Activated T-cell treated with anti-CD3 and anti-CD28 coated beads, Interleukin-2, amount 50 U/mL, for 24 hours (primary cell): ENCODE measurements at regions not wholly inside any gene's neighbourhood (a gene's known extent, or its start where the extent isn't known, plus 50 kb on each side); places are given as distances from the start of the nearest gene placed in this dataset.

Experiments used
- DNase-seq: peaks from one replicate; pipeline ENCODE4 v3.0.0-alpha.2; 2020
- H3K27ac Mint-ChIP-seq: 2 replicates; pipeline ENCODE4 v1.8.0; 2020; ENCODE audit warnings: mild to moderate bottlenecking, mixed read lengths
- H3K27me3 Mint-ChIP-seq: 2 replicates; pipeline ENCODE4 v1.8.0; 2020; ENCODE audit warnings: mixed read lengths
- H3K36me3 Mint-ChIP-seq: 2 replicates; pipeline ENCODE4 v1.8.0; 2020; ENCODE audit warnings: low read depth, mixed read lengths
- H3K4me1 Mint-ChIP-seq: 2 replicates; pipeline ENCODE4 v1.8.0; 2020; ENCODE audit warnings: low read depth, mixed read lengths
- H3K4me3 Mint-ChIP-seq: 2 replicates; pipeline ENCODE4 v1.8.0; 2020; ENCODE audit warnings: mild to moderate bottlenecking, moderate library complexity, mixed read lengths
- H3K9me3 Mint-ChIP-seq: 2 replicates; pipeline ENCODE4 v1.8.0; 2020; ENCODE audit warnings: mixed read lengths

DNA sequence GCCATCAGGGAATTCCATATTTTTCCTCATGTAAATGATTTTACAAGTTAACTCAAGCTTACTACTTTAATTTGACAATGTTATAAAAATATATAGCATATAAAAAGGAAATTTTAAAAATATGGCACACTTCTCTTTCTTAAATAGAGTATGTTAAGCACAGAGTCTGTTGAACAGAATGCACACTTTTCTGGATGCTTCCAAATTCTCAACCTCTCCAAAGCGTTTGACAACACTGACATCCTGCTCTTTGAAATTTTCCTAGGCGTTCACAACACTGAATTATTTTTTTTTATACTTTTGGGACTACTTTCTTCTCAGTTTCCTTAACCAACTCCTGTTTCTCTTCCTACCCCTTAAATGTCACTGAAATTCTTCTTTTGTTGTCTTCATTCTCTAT lies 117.8 kb upstream of the PLXNA2 start:
- Mint-ChIP-seq H3K4me1 (no peaks in the 10 kb centered on the region), H3K36me3 (no peaks in the 10 kb centered on the region), H3K4me3 (no peak overlapping the region), H3K9me3 (no peaks in the 10 kb centered on the region), H3K27me3 (peaks cover 20% of the 10 kb centered on the region), H3K27ac (no peak overlapping the region)
- no peak for DNase-seq

DNA sequence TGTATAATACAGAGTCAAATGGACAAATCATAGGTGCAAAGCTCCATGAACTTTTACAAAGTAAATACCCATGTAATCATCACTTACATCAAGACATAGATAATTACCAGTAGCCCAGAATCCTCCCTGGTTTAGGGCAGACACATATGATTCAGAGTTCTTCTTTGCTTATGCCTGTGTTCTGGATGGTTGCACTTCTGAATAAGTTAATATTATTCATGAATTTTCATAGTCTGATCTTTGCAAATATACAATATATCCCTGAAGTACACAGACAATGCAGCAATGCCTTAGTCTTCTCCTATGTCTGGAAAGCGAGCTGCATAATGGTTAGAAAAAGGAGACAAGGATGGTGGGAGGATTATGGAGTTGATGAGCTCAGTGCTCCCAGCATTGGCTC lies 122.4 kb upstream of the PLXNA2 start:
- peaks cover 16% of the 10 kb centered on the region for H3K27me3 Mint-ChIP-seq
- no peaks in the 10 kb centered on the region for H3K4me1 Mint-ChIP-seq
- no peaks in the 10 kb centered on the region for H3K9me3 Mint-ChIP-seq
- H3K36me3 Mint-ChIP-seq = no peaks in the 10 kb centered on the region
- no peak overlapping the region for H3K27ac Mint-ChIP-seq
- DNase-seq = no peak
- no peak overlapping the region for H3K4me3 Mint-ChIP-seq

DNA sequence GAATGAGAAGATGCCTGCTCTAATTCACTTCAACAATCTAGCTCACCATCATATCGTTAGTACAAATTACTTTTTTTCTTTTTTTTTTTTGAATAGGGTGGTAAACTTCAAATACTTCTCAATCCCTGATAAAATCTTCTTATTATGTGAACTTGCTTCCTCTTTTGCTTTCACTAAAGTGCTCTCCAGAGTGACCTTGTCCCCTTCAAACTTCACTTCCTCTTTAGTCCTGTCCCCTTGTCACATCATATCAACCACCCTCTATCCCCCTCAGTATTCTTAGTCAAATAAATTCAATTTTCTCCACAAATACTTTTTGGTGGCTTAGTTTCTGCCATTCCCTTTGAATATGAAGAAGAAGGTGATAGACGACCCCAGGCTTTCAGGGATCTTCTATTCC lies 124.9 kb upstream of the PLXNA2 start:
- Mint-ChIP-seq H3K4me3 (no peak overlapping the region), H3K27ac (no peak overlapping the region), H3K27me3 (peaks cover 14% of the 10 kb centered on the region), H3K9me3 (no peaks in the 10 kb centered on the region), H3K36me3 (no peaks in the 10 kb centered on the region), H3K4me1 (no peaks in the 10 kb centered on the region)
- no peak for DNase-seq

DNA sequence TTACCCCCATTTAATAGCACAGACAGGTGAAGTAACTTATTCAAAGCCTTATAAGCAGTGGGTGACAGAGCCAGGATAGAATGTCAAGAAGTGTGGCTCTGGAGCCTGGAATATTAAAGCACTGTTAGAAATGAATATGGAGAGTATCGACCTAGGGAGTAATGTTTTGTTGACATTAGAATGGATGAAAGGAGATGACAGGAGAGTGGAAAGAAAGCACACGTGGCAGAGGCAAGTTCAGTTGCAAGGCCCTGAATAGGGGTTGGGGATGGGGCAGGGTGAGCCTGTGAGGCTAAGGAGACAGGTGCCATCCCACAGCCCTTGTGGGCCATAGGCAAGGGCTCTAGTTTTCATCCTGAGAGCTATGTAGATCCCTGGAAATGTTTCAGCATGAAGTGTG lies 125.5 kb upstream of the PLXNA2 start:
- peaks cover 18% of the 10 kb centered on the region for H3K27me3 Mint-ChIP-seq
- DNase-seq = no peak
- H3K9me3 Mint-ChIP-seq = no peaks in the 10 kb centered on the region
- H3K4me3 Mint-ChIP-seq = no peak overlapping the region
- no peaks in the 10 kb centered on the region for H3K4me1 Mint-ChIP-seq
- no peaks in the 10 kb centered on the region for H3K36me3 Mint-ChIP-seq
- no peak overlapping the region for H3K27ac Mint-ChIP-seq

DNA sequence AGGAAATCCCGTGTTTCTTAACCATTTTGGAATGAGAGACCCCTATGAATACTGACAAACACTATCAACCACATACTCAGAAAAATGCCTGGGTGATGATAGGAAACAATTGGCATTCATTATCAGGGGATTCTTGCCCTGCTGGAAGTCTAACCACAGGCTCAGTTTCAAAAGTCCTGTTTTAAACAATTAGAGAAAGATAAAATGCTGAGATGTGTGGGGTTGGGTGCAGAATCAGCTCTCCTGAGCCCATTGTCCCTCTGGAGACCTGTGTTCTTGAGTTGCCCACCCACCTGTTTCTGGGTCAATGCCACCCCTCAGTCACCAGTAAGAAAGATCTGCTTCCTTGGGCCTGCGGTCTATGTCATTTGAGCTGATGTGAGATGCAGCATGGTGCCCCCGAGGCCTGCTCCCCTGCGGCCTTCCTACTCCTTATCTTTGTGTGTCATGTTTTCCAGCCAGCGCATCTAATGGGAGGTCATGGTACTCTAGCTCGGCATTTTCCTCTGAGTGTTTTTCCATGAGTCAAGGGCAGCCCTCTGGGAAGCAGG lies 130.3 kb upstream of the PLXNA2 start:
- H3K36me3 Mint-ChIP-seq = no peaks in the 10 kb centered on the region
- no peak for DNase-seq
- no peak overlapping the region for H3K27ac Mint-ChIP-seq
- H3K4me3 Mint-ChIP-seq = no peak overlapping the region
- H3K27me3 Mint-ChIP-seq = peaks cover 29% of the 10 kb centered on the region
- H3K9me3 Mint-ChIP-seq = no peaks in the 10 kb centered on the region
- H3K4me1 Mint-ChIP-seq = no peaks in the 10 kb centered on the region

DNA sequence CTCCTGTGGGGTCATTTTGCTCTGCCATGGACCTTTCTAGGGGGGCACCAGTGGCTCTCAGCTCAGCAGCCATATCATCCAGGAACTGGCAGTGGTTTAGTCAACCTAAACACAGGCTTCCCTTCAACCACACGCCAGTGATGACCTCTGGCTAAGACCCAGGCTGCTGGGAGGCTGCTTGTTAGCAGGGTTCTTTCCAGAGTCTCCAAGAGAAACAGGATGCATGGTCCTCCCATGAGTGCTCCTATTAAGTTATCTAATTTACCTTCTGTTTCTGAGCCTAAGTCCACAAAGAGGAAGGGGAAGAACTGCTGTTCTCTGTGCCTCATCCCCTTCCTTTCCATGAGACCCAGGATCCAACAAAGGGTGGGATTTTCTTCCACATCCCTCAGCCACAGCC lies 137.3 kb upstream of the PLXNA2 start:
- Mint-ChIP-seq H3K36me3 (no peaks in the 10 kb centered on the region), H3K27ac (no peak overlapping the region), H3K4me1 (no peaks in the 10 kb centered on the region), H3K9me3 (no peaks in the 10 kb centered on the region), H3K27me3 (peaks cover 8% of the 10 kb centered on the region), H3K4me3 (no peak overlapping the region)
- DNase-seq = no peak

DNA sequence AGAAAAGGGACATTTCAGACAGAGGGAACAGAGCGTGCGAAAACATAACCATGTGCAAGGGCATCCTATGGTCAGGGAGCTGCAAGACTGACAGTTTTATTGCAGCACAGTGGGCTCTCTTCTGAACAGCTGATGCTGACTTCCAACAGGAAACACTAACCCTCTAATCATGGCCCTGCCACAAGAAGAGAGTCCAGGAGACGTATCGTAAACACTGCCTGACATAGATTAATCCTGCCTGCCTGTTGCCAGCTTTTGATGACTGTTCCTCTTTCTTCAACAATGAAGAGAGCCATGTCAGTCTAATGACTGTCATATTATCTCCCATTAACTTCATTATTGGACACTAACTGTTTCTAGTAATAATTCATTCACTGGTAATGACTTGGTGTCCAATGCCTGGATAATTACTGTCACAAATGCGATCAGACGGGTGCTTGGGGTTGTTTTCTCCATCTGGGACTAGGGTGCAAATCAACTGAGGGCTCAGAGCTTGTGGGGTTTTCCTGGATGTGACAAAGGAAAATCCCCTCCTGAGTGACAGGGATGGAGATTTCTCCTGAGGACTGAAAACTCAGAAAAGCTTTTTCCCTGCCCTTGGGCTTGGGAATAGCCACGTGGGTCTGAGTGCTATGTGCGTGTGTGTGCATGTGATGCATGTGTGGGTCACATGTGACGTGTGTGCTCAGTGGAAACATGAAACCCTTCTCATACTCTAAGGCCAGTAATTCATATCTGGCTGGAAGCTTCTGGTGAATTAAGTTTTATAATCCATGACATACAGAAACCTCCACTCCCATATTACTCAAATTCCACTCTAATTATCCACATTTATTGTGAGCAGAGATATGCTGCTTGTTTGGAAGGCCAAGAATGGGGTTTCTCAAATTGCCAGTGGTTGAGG lies 144.0 kb upstream of the PLXNA2 start:
- Mint-ChIP-seq H3K27ac (no peak overlapping the region), H3K36me3 (no peaks in the 10 kb centered on the region), H3K27me3 (peaks cover 9% of the 10 kb centered on the region), H3K9me3 (no peaks in the 10 kb centered on the region), H3K4me1 (no peaks in the 10 kb centered on the region), H3K4me3 (no peak overlapping the region)
- no peak for DNase-seq

DNA sequence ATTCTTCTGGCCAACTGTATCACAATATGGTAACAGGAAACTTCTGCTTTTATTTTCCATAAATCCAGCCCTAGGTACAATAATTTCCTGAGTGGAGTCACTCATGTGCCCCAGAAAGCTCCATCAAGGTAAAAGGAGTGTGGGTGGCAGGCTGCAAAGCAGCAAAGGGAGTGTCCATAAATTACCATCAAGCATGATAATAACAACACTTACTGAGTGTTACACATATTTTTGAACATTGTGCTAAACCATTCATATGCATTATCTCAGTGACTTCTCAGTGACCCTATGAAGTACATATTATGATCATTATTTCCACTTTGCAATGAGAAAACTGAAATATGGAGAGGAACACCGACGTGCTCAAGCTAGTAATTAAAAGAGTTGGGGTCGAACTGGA lies 149.2 kb upstream of the PLXNA2 start:
- DNase-seq = no peak
- Mint-ChIP-seq H3K27me3 (peaks cover 9% of the 10 kb centered on the region), H3K27ac (no peak overlapping the region), H3K9me3 (no peaks in the 10 kb centered on the region), H3K4me1 (no peaks in the 10 kb centered on the region), H3K36me3 (no peaks in the 10 kb centered on the region), H3K4me3 (no peak overlapping the region)

DNA sequence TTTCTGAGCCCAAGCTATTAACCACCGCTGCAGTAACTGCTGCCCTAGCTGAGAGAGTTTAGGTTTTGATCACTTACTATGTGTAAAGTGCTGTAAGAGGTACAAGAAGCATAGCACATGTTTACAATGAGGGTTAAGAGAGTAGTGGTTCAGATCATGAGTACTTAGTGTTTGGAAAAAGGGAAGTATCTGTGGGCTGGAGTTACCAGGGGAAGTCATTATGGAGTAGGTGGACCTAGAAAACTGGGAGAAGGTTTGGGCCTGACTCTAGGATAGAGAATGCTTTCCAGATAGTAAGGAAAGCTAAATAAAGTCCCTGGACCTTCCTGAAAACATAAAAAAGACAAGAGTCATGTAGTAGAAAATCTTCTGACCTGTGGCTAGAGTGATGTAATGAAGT lies 149.6 kb upstream of the PLXNA2 start:
- Mint-ChIP-seq H3K27me3 (peaks cover 9% of the 10 kb centered on the region), H3K4me1 (no peaks in the 10 kb centered on the region), H3K27ac (no peak overlapping the region), H3K4me3 (no peak overlapping the region), H3K9me3 (no peaks in the 10 kb centered on the region), H3K36me3 (no peaks in the 10 kb centered on the region)
- no peak for DNase-seq

DNA sequence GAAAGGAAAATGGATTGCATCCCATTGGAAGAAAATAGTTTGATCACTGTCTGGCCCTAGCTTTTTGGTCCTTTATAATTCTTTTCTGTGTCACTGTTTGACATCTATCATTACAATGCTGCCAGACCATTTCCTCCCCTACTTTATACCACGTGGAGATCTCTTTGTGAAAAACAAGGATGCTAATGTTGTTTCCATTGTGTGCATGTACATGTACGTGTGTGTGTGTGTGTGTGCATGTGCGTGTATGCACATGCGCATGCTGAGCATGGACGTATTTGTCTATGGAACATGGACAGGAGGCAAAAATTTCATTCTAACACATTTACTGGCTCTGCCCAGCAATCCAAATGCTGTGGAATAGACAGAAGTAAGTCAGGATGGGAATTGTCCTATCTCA lies 153.1 kb upstream of the PLXNA2 start:
- Mint-ChIP-seq H3K36me3 (no peaks in the 10 kb centered on the region), H3K27me3 (peaks cover 8% of the 10 kb centered on the region), H3K27ac (no peak overlapping the region), H3K4me3 (no peak overlapping the region), H3K4me1 (no peaks in the 10 kb centered on the region), H3K9me3 (no peaks in the 10 kb centered on the region)
- no peak for DNase-seq

DNA sequence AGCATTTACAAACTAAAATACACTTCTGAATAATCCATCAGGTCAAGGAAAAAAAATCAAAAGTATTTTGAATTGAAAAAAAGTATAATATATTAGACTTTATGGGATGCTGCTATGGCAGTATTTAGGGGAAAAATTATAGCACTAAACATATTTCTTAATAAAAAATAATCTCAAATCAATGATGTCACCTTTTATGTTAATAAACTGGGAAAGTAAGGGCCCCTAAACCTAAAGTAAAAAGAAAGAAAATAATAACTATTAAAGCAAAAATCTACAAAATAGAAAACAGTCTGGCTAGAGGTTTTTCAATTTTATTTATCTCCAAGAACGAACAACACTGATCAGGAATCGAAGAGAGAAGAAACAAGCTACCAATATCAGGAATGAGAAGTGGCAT lies 160.8 kb upstream of the PLXNA2 start:
- Mint-ChIP-seq H3K36me3 (no peaks in the 10 kb centered on the region), H3K27me3 (peaks cover 11% of the 10 kb centered on the region), H3K9me3 (no peaks in the 10 kb centered on the region), H3K4me3 (no peak overlapping the region), H3K27ac (no peak overlapping the region), H3K4me1 (no peaks in the 10 kb centered on the region)
- DNase-seq = no peak

DNA sequence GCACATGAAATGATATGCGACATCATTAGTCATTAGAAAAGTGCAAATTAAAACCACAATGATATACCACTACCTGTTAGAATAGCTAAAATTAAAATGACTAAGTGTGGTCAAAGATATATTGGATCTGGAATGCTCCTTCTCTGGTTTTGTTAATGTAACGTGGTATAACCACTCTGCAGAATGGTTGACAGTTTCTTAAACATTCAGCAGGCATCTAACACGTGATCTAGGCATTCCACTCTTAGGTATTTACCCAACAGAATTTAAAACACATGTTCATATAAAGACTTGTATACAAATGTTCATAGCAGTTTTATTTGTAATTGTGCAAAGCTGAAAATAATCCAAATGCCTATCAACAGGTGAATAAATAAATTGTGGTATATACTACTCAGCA lies 165.0 kb upstream of the PLXNA2 start:
- no peak overlapping the region for H3K4me3 Mint-ChIP-seq
- peaks cover 1% of the 10 kb centered on the region for H3K27me3 Mint-ChIP-seq
- no peak overlapping the region for H3K27ac Mint-ChIP-seq
- no peaks in the 10 kb centered on the region for H3K4me1 Mint-ChIP-seq
- DNase-seq = no peak
- no peaks in the 10 kb centered on the region for H3K36me3 Mint-ChIP-seq
- H3K9me3 Mint-ChIP-seq = no peaks in the 10 kb centered on the region

DNA sequence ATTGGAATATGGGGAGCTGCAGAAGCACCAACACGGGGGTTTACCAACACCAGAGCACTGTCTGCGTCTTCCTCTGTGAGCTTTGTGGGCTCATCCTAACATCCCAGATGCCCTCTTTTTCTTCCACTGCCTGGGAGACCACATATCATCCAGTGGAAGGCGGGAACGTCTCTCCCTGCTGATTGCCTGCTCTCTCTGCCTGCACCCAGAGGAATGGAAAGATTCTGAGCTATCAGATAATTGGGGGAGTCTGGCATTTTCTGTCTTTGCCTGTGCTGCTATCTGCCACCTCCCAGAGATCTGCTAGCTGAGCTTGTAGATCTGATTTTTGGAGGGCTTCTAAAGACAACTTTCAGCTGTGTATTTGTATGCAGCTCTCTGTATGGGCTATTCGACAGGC lies 166.2 kb upstream of the PLXNA2 start:
- Mint-ChIP-seq H3K9me3 (no peaks in the 10 kb centered on the region), H3K4me1 (no peaks in the 10 kb centered on the region), H3K36me3 (no peaks in the 10 kb centered on the region), H3K4me3 (no peak overlapping the region), H3K27ac (no peak overlapping the region), H3K27me3 (peaks cover 3% of the 10 kb centered on the region)
- DNase-seq = no peak

DNA sequence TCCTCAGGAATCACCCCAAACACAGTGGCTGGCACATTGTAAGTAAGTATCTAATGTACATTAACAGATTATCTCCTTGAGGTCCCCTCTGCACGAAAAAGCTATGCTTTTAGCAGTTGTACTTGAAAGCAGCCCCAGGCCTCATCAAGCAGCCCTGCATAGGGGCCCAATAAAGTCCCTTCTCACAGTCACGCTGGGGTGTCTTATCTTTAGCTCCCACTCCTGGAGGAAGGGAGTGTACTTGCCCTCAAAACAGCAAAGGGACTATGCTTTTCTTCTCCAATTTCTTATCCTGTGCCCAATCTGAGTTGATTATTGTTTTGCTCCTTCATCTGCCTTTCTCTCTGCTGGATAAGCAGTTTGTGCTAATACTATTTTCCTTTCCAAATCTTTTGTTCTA lies 168.8 kb upstream of the PLXNA2 start:
- H3K4me1 Mint-ChIP-seq = no peaks in the 10 kb centered on the region
- peaks cover 9% of the 10 kb centered on the region for H3K27me3 Mint-ChIP-seq
- no peak for DNase-seq
- no peak overlapping the region for H3K4me3 Mint-ChIP-seq
- no peak overlapping the region for H3K27ac Mint-ChIP-seq
- no peaks in the 10 kb centered on the region for H3K36me3 Mint-ChIP-seq
- H3K9me3 Mint-ChIP-seq = no peaks in the 10 kb centered on the region

DNA sequence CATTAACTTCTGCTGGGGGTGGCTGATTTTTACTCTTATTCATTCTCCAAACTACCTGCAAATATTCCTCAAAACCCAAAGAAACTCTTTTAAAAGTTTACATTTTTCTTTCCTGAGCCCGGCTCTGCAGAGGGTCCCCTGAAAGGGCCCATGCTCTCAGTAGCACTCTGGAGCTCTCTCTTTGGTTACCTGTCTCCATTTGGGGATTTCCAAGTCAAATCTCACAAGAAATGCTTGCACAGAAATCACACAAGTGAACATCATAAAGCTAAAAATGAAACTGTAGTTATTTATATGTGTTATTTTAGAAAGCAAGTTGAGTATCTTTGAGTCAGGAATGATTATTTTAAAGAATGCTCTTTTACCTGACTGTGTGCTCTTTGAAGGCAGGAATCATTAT lies 174.5 kb upstream of the PLXNA2 start:
- no peaks in the 10 kb centered on the region for H3K36me3 Mint-ChIP-seq
- H3K4me3 Mint-ChIP-seq = no peak overlapping the region
- H3K27ac Mint-ChIP-seq = no peak overlapping the region
- no peaks in the 10 kb centered on the region for H3K4me1 Mint-ChIP-seq
- peaks cover 9% of the 10 kb centered on the region for H3K27me3 Mint-ChIP-seq
- DNase-seq = no peak
- H3K9me3 Mint-ChIP-seq = no peaks in the 10 kb centered on the region
